Heart left ventricle (tissue), 16 donors: ENCODE measurements at regions not wholly inside any gene's neighbourhood (a gene's known extent, or its start where the extent isn't known, plus 50 kb on each side); places are given as distances from the start of the nearest gene placed in this dataset.

Experiments
- ATAC-seq, 4 donors: fragments of 200-7000 bp; cut with Tn5 transposase; one replicate each; pipeline ENCODE4 v1.9.1; 2020 to 2022; ENCODE audit warnings: moderate library complexity in 4 of 4, mild to moderate bottlenecking in 3 of 4, moderate number of reproducible peaks in 1 of 4
- DNase-seq, 5 donors: peaks; one replicate each; pipeline ENCODE4 v3.0.0-alpha.2; 2020
- H3K27ac ChIP-seq, 12 donors: fragments of 200-600 bp; sonication (generic) in 4 of 12; one replicate each; pipeline versions ENCODE4 v1.5.0 to v1.8.0; 2016 to 2022; ENCODE audit warnings: mild to moderate bottlenecking in 2 of 12
- H3K27me3 ChIP-seq, 9 donors: fragments of 200-600 bp; sonication (generic) in 2 of 9; one replicate each; pipeline versions ENCODE4 v1.5.1 to v1.8.0; 2016 to 2022; ENCODE audit warnings: mild to moderate bottlenecking in 3 of 9
- H3K36me3 ChIP-seq, 9 donors: fragments of 200-600 bp; sonication (generic) in 2 of 9; one replicate each; pipeline versions ENCODE4 v1.5.0 to v1.8.0; 2018 to 2022; ENCODE audit warnings: mild to moderate bottlenecking in 2 of 9
- H3K4me1 ChIP-seq, 12 donors: fragments of 200-600 bp; sonication (generic) in 4 of 12; one replicate each; pipeline versions ENCODE4 v1.5.0 to v1.8.0; 2016 to 2022; ENCODE audit warnings: mild to moderate bottlenecking in 3 of 12
- H3K4me3 ChIP-seq, 12 donors: fragments of 200-600 bp; sonication (generic) in 4 of 12; one replicate each; pipeline versions ENCODE4 v1.5.0 to v1.8.0; 2017 to 2022; ENCODE audit warnings: mild to moderate bottlenecking in 9 of 12, moderate library complexity in 4 of 12
- H3K9me3 ChIP-seq, 12 donors: fragments of 200-600 bp; sonication (generic) in 4 of 12; one replicate each; pipeline versions ENCODE4 v1.5.0 to v1.8.0; 2016 to 2022; ENCODE audit warnings: mild to moderate bottlenecking in 1 of 12
- CTCF ChIP-seq, 12 donors: fragments of 200-600 bp; sonication (generic) in 4 of 12; IDR thresholded peaks; one replicate each; pipeline versions ENCODE4 v1.5.0 to v1.8.0; 2018 to 2022; ENCODE audit warnings: antibody characterized with exemption in 12 of 12, mild to moderate bottlenecking in 5 of 12
- POLR2A ChIP-seq, 2 donors: fragments of 450-650 bp; IDR thresholded peaks; one replicate each; pipeline ENCODE4 v1.6.1; 2017; ENCODE audit warnings: antibody characterized with exemption in 2 of 2, mild to moderate bottlenecking in 2 of 2, moderate library complexity in 2 of 2
- WGBS, 4 donors: extraction: QIAGEN DNeasy Blood & Tissue Kit in 2 of 4; methylation state at CpG; one replicate each; pipeline versions ENCODE4 v1.1.5 to v1.1.7; 2013 to 2018; 5-methylcytosine and 5-hydroxymethylcytosine counted together
- intact Hi-C, 10 donors: fragments of 100-400 bp; cut with DNase I; formaldehyde crosslinking; loops; one replicate each; pipeline versions ENCODE4 v1.11.1 to v1.14.2; 2022
- donor health status: ischemic (EF 13 %, LVEDD 7.1; RV severe dilation, severe dysfunction).
- donor health status: healthy with polysubstance abuse.
- donor health status: DM: no; HTN: yes; CAD: no.
- donor health status: DM: no; HTN: no; CAD: no.
- donor health status: ischemic (EF 25% LVEDD 6.9; RV normal size, moderate dysfunction).
- donor health status: ischemic (EF 25% LVEDD 5.7; RV mildly dilated, moderate dysfunction).
- donor health status: healthy.
- donor health status: DM: yes; HTN: yes; CAD: no.
- donor health status: ischemic (EF 35%, LVEDD 5.7; RV mildly dilated, moderate dysfunction).
- donor health status: nonischemic (EF 11% LVEDD 7.7; RV severe dilation, severe dysfunction).
- donor health status: DM: yes; HTN: yes; CAD: no.
- donor health status: PGD.
- donor health status: ischemic (EF 29% LVEDD 5.4; RV normal size, mild dysfunction).
- donor health status: nonischemic (EF 23%, LVEDD 6.1; RV moderate dilation, normal function).

GRCh38 chr21:32070676-32071330 lies 198.0 kb downstream of the HUNK start:
- no peaks in the 10 kb centered on the region for H3K36me3 ChIP-seq
- H3K4me3 ChIP-seq = no peak overlapping the region
- H3K4me1 ChIP-seq = no peaks in the 10 kb centered on the region
- H3K9me3 ChIP-seq = no peaks in the 10 kb centered on the region
- intact Hi-C loops = no loop called here
- TF ChIP-seq POLR2A (IDR thresholded peaks at IDR 0.05) (no peak), CTCF (IDR thresholded peaks at IDR 0.05) (no peak)
- no peak for DNase-seq
- ATAC-seq = no peak
- no peaks in the 10 kb centered on the region for H3K27me3 ChIP-seq
- no peak overlapping the region for H3K27ac ChIP-seq
- WGBS, 4 donors = 79 to 85% (median 81%) methylated on average over 10 of the region's 10 CpGs

GRCh38 chr21:32070126-32070525 lies 197.3 kb downstream of the HUNK start:
- ATAC-seq (no peak), DNase-seq (no peak)
- no peaks in the 10 kb centered on the region for H3K9me3 ChIP-seq
- H3K27ac ChIP-seq = no peak overlapping the region
- H3K36me3 ChIP-seq = no peaks in the 10 kb centered on the region
- TF ChIP-seq POLR2A (IDR thresholded peaks at IDR 0.05) (no peak), CTCF (IDR thresholded peaks at IDR 0.05) (no peak)
- no peaks in the 10 kb centered on the region for H3K27me3 ChIP-seq
- intact Hi-C loops = no loop called here
- 75 to 96% (median 81%) methylated on average over 5 of the region's 5 CpGs for WGBS, 4 donors
- no peaks in the 10 kb centered on the region for H3K4me1 ChIP-seq
- no peak overlapping the region for H3K4me3 ChIP-seq

GRCh38 chr21:32065654-32066053 lies 192.8 kb downstream of the HUNK start:
- TF ChIP-seq CTCF (IDR thresholded peaks at IDR 0.05) (no peak), POLR2A (IDR thresholded peaks at IDR 0.05) (no peak)
- Histone ChIP-seq H3K27ac (no peak overlapping the region), H3K9me3 (no peaks in the 10 kb centered on the region), H3K4me1 (no peaks in the 10 kb centered on the region), H3K27me3 (no peaks in the 10 kb centered on the region), H3K36me3 (no peaks in the 10 kb centered on the region), H3K4me3 (no peak overlapping the region)
- intact Hi-C loops = no loop called here
- WGBS, 4 donors = 96 to 97% (median 96%) methylated on average over 10 of the region's 10 CpGs
- DNase-seq (no peak), ATAC-seq (no peak)

GRCh38 chr21:32064281-32064910 lies 191.6 kb downstream of the HUNK start:
- intact Hi-C loops = no loop called here
- no peaks in the 10 kb centered on the region for H3K27me3 ChIP-seq
- 79 to 87% (median 86%) methylated on average over 6 of the region's 6 CpGs for WGBS, 4 donors
- H3K4me1 ChIP-seq = no peaks in the 10 kb centered on the region
- H3K9me3 ChIP-seq = no peaks in the 10 kb centered on the region
- no peak overlapping the region for H3K4me3 ChIP-seq
- DNase-seq = no peak
- no peak for ATAC-seq
- H3K27ac ChIP-seq = no peak overlapping the region
- H3K36me3 ChIP-seq = no peaks in the 10 kb centered on the region
- TF ChIP-seq CTCF (IDR thresholded peaks at IDR 0.05) (no peak), POLR2A (IDR thresholded peaks at IDR 0.05) (no peak)
